ENCODE measurements at regions not wholly inside any gene's neighbourhood (a gene's known extent, or its start where the extent isn't known, plus 50 kb on each side); places are given as distances from the start of the nearest gene placed in this dataset.

DNA sequence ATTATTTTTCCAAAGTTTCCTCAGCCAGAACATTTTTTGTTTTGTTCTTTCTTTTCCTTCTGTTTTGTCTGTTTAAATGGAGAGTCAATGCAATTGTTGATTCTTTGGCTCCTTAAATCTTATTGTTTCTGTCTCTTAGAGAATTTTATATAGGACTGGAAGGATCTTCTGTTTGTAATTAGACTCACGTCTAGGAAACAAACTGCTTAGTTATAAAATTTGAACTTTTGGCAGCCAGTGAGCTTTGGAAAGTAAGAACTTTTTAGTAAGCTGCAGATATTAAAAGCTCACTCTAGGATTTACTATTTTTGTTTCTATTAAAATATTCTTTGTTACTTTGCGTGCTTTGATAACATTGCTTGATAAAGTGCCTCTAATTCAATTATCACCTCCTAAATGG, 109.8 kb upstream of the HNRNPU start:
- no peak for DNase-seq (ENCODE audit: low spot score)

DNA sequence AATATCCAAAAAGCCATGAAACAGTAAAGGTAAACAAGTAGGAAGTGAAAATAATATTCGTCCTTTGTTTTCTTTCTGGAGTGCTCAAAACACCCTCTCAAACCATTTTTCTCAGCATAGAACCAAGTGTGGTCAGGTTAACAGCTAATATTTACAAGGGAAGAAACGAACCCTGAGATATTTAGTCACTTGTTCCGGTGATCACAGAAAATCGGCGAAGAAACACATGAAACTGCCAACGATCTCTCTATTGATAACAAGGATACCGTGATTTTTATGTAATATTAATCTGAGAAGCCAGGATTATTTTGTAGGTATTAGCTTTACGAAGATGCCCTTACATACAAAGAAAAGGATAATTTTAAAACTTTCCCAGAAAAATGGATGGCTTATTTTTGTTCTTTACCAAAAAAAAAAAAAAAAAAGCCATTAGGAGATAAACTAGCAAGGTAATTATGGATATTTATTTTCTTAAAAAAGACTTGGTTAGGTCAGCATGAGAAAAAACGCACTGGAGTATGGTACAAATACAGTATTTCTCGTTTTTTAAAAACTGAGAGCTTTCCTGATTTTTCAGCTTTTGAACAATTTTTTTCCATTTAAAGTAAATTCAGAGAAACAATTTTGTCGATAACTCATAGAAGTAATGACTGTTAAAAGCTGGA, 107.3 kb upstream of the HNRNPU start:
- no peak for DNase-seq (ENCODE audit: low spot score)

DNA sequence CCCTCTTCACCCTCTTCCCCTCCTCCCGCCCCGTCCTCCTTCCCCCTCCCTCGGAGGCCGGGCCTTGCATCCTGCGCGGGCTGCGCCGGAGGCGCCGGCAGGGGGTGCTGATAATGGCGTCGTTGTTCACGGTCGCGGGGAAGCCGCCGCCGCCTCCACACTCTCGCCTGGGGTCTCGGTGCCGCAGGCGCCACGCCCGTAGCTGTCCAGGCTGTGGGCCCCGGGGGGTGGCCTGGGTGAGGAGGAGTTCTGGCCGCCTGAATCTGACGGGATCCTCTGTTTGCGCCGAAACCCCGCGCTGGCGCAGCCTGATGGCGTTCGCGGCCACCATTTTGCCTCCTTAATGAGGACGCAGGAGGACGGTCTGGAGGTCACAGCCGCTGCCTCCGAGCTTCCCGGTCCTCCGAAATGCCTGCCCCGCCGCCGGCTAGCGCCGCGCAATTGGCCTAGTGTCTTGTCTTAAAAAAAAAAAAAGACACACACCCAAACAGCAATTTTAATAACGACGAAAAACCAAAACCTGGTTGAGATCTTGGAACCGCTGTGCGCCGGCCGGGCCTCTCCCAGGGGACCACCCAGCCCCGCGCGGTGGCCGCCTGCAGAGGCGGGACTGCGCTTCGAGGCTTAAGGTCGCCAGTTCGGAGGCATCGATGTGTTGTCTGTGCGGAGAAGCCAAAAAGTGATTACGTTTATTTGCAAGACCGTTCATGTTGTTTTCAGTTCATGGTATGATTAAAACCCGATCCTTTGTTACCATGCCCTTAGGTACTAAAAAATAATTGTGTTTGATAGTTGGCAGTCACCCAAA, 106.6 kb upstream of the HNRNPU start:
- peak; percentile 95 for DNase-seq (ENCODE audit: low spot score)

DNA sequence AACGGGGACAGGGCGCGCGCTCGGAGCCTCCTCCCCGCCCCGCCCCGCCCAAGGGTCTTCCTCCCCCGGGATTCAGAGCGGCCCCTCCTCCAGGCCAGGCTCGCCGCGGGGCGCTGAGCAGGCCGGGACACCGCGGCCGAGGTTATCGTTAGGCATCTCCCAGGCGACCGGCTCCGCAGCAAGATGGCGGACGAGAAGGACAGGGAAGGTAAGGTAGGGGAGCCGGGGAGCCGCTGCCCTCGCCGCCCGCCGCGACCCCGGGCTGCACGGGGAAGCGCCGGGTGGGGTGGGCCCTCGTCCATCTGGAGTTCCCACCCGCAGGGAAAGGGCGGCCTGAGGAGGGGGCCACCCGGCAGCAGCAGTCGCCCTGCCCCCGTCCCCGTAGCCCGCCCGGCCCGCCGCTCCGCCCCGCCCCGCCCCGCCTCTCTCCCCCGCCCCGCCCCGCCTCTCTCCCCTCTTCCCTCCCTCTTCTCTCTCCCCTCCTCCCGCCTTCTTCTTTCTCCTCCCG, 105.9 kb upstream of the HNRNPU start:
- peak; percentile 91 for DNase-seq (ENCODE audit: low spot score)

DNA sequence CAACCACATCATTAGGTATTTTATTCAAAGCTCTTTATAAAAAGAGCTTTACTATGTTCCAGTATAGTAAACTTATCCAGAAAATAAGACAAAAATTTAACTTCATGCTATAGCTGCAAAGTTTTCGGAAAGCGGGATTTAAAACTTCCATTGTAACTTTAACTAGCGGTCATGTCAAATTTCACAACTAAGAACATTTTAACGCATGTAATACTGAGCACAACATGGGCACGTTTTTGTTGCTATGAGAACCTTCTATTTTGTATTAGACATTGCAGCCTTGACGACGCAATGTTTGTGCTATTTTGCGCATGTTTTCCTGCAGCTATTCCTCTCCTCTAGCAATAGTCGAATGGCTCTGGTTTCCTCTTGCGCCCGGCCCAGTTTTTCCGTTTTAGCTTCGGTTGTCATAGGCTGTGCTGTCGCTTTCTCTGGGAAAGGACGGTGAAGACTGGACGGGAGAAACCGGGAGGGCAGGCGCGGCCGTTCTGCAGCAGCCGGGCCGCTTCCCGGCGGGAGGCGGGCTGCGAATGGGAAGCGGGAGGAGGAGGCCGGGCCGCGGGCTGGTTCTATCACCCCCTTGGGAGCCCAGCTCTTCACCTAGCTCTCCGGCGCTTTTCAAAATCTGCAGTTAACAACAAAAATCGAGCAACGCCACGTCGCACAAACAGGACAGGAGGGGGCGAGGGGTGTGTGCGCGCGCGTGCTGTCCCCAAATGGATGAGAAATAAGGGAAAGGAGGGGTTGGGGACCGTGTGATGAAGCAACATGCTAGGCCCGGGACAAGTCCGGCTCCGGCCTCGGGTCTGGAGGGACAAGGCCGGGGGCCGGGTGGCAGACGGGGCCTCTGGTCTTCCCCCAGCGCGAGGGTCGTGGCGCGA, 105.3 kb upstream of the HNRNPU start:
- DNase-seq (ENCODE audit: low spot score) = peak; percentile 91

- DNase-seq (ENCODE audit: low spot score) = no peak
Observed at GRCh38 chr1:244968881-244969280, 104.5 kb upstream of the HNRNPU start.

GRCh38 chr1:244968471-244968871, 104.1 kb upstream of the HNRNPU start:
- no peak for DNase-seq (ENCODE audit: low spot score)

DNA sequence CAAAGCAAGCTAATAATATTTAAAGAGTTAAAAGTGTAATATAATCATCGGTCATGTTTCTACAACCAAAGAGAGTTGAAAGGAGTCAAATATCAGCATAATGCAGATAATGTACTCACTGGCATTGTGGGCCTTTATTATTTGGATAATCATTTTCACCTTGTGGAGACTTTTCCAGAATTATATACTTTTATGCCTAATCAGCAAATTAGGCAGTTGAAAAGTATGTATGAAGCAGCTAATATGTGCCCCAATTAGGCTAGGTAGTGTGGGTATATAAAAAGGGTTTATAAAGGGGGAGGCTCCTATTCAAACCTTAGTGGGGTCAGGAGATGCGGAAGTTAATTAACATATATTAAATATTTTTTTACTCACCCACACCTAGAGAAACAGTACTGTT, 102.8 kb upstream of the HNRNPU start:
- no peak for DNase-seq (ENCODE audit: low spot score)

GRCh38 chr1:244965185-244966030, 101.1 kb upstream of the HNRNPU start:
- DNase-seq (ENCODE audit: low spot score) = no peak

GRCh38 chr1:244964112-244964971, 100.0 kb upstream of the HNRNPU start:
- DNase-seq (ENCODE audit: low spot score) = no peak

- DNase-seq (ENCODE audit: low spot score) = no peak
Observed at GRCh38 chr1:244963231-244963826, 99.0 kb upstream of the HNRNPU start.

GRCh38 chr1:244962130-244962529, 97.8 kb upstream of the HNRNPU start:
- DNase-seq (ENCODE audit: low spot score) = no peak

GRCh38 chr1:244960904-244961303, 96.6 kb upstream of the HNRNPU start:
- DNase-seq (ENCODE audit: low spot score) = no peak

DNA sequence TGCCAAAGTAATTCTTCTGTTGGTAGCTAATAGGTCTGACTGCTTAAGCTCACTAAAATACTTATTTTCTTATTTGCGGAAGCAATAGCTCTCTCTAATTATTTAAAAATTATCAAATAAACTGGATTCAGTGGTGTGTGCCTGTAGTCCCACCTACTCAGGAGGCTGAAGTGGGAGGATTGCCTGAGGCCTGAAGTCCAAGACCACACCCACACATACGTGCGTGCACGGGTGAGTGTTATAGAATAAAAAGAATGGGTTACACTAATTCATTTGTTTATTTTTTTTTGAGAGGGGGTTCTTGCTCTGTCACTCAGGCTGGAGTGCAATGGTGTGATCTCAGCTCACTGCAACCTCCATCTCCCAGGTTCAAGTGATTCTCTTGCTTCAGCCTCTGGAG, 94.2 kb upstream of the HNRNPU start:
- DNase-seq (ENCODE audit: low spot score) = no peak

GRCh38 chr1:244957525-244957924, 93.2 kb upstream of the HNRNPU start:
- DNase-seq (ENCODE audit: low spot score) = no peak

GRCh38 chr1:244957122-244957521, 92.8 kb upstream of the HNRNPU start:
- no peak for DNase-seq (ENCODE audit: low spot score)

- no peak for DNase-seq (ENCODE audit: low spot score)
Observed at GRCh38 chr1:244955661-244956060, 91.3 kb upstream of the HNRNPU start.

- DNase-seq (ENCODE audit: low spot score) = no peak
Observed at GRCh38 chr1:244954359-244954758, 90.0 kb upstream of the HNRNPU start.

DNA sequence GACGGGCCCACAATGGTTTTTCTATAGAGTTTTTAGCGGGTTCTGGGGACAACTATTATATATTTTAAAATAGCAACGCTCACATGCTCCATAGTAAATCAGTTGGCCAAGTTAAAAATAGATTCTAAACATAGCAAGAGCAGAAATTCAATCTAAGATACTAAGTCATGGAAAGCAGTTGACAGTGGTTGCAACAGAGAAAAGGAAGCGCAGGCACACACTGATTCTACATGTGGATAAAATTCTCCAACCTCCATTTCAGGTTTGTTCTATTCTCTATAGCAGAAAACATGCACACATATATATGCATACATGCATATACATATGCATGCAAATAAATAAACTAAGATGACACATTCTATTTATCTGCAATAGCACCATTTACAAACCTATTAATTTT, 89.6 kb upstream of the HNRNPU start:
- DNase-seq (ENCODE audit: low spot score) = no peak
